ENCODE measurements at regions not wholly inside any gene's neighbourhood (a gene's known extent, or its start where the extent isn't known, plus 50 kb on each side); places are given as distances from the start of the nearest gene placed in this dataset.
"Not testable (repeated sequence)": the region's sequence is repeated elsewhere in the genome, so short reads cannot be mapped to it uniquely, and the experiment has no call there.

GRCh38 chr12:9468998-9469397 is 138.7 kb downstream of the KLRB1 start:
- not testable (repeated sequence) for H4K20me1 ChIP-seq (ENCODE audit: insufficient read depth, low read depth, low read length); H2AFZ ChIP-seq (ENCODE audit: low read length); H3K79me2 ChIP-seq (ENCODE audit: low read length); H3K27me3 ChIP-seq (ENCODE audit: low read length); H3K36me3 ChIP-seq (ENCODE audit: insufficient read depth, low read length); H3K27ac ChIP-seq (ENCODE audit: low read length); H3K9me2 ChIP-seq (replicated peaks; ENCODE audit: insufficient read depth, low read length); H3K9me3 ChIP-seq (ENCODE audit: low read length); H3K9ac ChIP-seq (ENCODE audit: low read length); H3K4me2 ChIP-seq (ENCODE audit: low read depth, low read length, poor library complexity, severe bottlenecking); H3K4me3 ChIP-seq (ENCODE audit: low read length)
- H3K4me1 ChIP-seq (ENCODE audit: low read length): peaks cover 19% of the 10 kb centered on the region
- peak; percentile 79 for DNase-seq

GRCh38 chr12:9468144-9468543 is 139.6 kb downstream of the KLRB1 start:
- H3K27ac ChIP-seq (ENCODE audit: low read length); DNase-seq; H3K36me3 ChIP-seq (ENCODE audit: insufficient read depth, low read length); H2AFZ ChIP-seq (ENCODE audit: low read length); H3K9me2 ChIP-seq (replicated peaks; ENCODE audit: insufficient read depth, low read length); H3K27me3 ChIP-seq (ENCODE audit: low read length); H3K4me3 ChIP-seq (ENCODE audit: low read length); H4K20me1 ChIP-seq (ENCODE audit: insufficient read depth, low read depth, low read length); H3K79me2 ChIP-seq (ENCODE audit: low read length); H3K4me2 ChIP-seq (ENCODE audit: low read depth, low read length, poor library complexity, severe bottlenecking); H3K9ac ChIP-seq (ENCODE audit: low read length); H3K9me3 ChIP-seq (ENCODE audit: low read length): not testable (repeated sequence)
- H3K4me1 ChIP-seq (ENCODE audit: low read length): peaks cover 19% of the 10 kb centered on the region

- no peak overlapping the region for H3K9ac ChIP-seq (ENCODE audit: low read length)
- no peaks in the 10 kb centered on the region for H3K27me3 ChIP-seq (ENCODE audit: low read length)
- H3K4me2 ChIP-seq (ENCODE audit: low read depth, low read length, poor library complexity, severe bottlenecking): no peak overlapping the region
- no peaks in the 10 kb centered on the region for H3K9me3 ChIP-seq (ENCODE audit: low read length)
- H3K4me3 ChIP-seq (ENCODE audit: low read length): no peak overlapping the region
- no peak overlapping the region for H3K27ac ChIP-seq (ENCODE audit: low read length)
- no peaks in the 10 kb centered on the region for H3K79me2 ChIP-seq (ENCODE audit: low read length)
- no peak overlapping the region for H2AFZ ChIP-seq (ENCODE audit: low read length)
- H4K20me1 ChIP-seq (ENCODE audit: insufficient read depth, low read depth, low read length): no peaks in the 10 kb centered on the region
- H3K4me1 ChIP-seq (ENCODE audit: low read length): peaks cover 28% of the 10 kb centered on the region
- no peak for DNase-seq
- H3K9me2 ChIP-seq (replicated peaks; ENCODE audit: insufficient read depth, low read length): no peaks in the 10 kb centered on the region
- H3K36me3 ChIP-seq (ENCODE audit: insufficient read depth, low read length): no peaks in the 10 kb centered on the region
These were observed 143.3 kb downstream of the KLRB1 start for GRCh38 chr12:9464408-9464807.

- not testable (repeated sequence) for H3K9me3 ChIP-seq (ENCODE audit: low read length); H3K27me3 ChIP-seq (ENCODE audit: low read length); DNase-seq; H3K36me3 ChIP-seq (ENCODE audit: insufficient read depth, low read length); H3K4me3 ChIP-seq (ENCODE audit: low read length); H3K4me2 ChIP-seq (ENCODE audit: low read depth, low read length, poor library complexity, severe bottlenecking); H2AFZ ChIP-seq (ENCODE audit: low read length); H3K9me2 ChIP-seq (replicated peaks; ENCODE audit: insufficient read depth, low read length); H3K9ac ChIP-seq (ENCODE audit: low read length); H3K79me2 ChIP-seq (ENCODE audit: low read length); H3K27ac ChIP-seq (ENCODE audit: low read length); H4K20me1 ChIP-seq (ENCODE audit: insufficient read depth, low read depth, low read length)
- peaks cover 13% of the 10 kb centered on the region for H3K4me1 ChIP-seq (ENCODE audit: low read length)
These were observed 152.2 kb downstream of the KLRB1 start for GRCh38 chr12:9455516-9455915.

GRCh38 chr12:9454021-9454420 is 153.7 kb downstream of the KLRB1 start:
- H3K27me3 ChIP-seq (ENCODE audit: low read length); H3K4me1 ChIP-seq (ENCODE audit: low read length); H3K36me3 ChIP-seq (ENCODE audit: insufficient read depth, low read length); H3K4me2 ChIP-seq (ENCODE audit: low read depth, low read length, poor library complexity, severe bottlenecking); H3K9me3 ChIP-seq (ENCODE audit: low read length); DNase-seq; H4K20me1 ChIP-seq (ENCODE audit: insufficient read depth, low read depth, low read length); H2AFZ ChIP-seq (ENCODE audit: low read length); H3K27ac ChIP-seq (ENCODE audit: low read length); H3K9ac ChIP-seq (ENCODE audit: low read length); H3K79me2 ChIP-seq (ENCODE audit: low read length); H3K4me3 ChIP-seq (ENCODE audit: low read length); H3K9me2 ChIP-seq (replicated peaks; ENCODE audit: insufficient read depth, low read length): not testable (repeated sequence)

GRCh38 chr12:9450127-9450567 is 157.6 kb downstream of the KLRB1 start:
- not testable (repeated sequence) for H4K20me1 ChIP-seq (ENCODE audit: insufficient read depth, low read depth, low read length); H3K4me1 ChIP-seq (ENCODE audit: low read length); DNase-seq; H3K9me2 ChIP-seq (replicated peaks; ENCODE audit: insufficient read depth, low read length); H3K27me3 ChIP-seq (ENCODE audit: low read length); H2AFZ ChIP-seq (ENCODE audit: low read length); H3K9ac ChIP-seq (ENCODE audit: low read length); H3K27ac ChIP-seq (ENCODE audit: low read length); H3K36me3 ChIP-seq (ENCODE audit: insufficient read depth, low read length); H3K4me3 ChIP-seq (ENCODE audit: low read length); H3K4me2 ChIP-seq (ENCODE audit: low read depth, low read length, poor library complexity, severe bottlenecking); H3K9me3 ChIP-seq (ENCODE audit: low read length); H3K79me2 ChIP-seq (ENCODE audit: low read length)

GRCh38 chr12:9449657-9450126 is 158.0 kb downstream of the KLRB1 start:
- H2AFZ ChIP-seq (ENCODE audit: low read length); H4K20me1 ChIP-seq (ENCODE audit: insufficient read depth, low read depth, low read length); H3K9me3 ChIP-seq (ENCODE audit: low read length); H3K9ac ChIP-seq (ENCODE audit: low read length); H3K27me3 ChIP-seq (ENCODE audit: low read length); H3K4me2 ChIP-seq (ENCODE audit: low read depth, low read length, poor library complexity, severe bottlenecking); H3K4me1 ChIP-seq (ENCODE audit: low read length); H3K4me3 ChIP-seq (ENCODE audit: low read length); H3K36me3 ChIP-seq (ENCODE audit: insufficient read depth, low read length); H3K79me2 ChIP-seq (ENCODE audit: low read length); H3K27ac ChIP-seq (ENCODE audit: low read length); H3K9me2 ChIP-seq (replicated peaks; ENCODE audit: insufficient read depth, low read length): not testable (repeated sequence)
- peak; percentile 47 for DNase-seq

GRCh38 chr12:9449181-9449580 is 158.5 kb downstream of the KLRB1 start:
- Histone ChIP-seq H3K79me2 (ENCODE audit: low read length) (peaks cover 9% of the 10 kb centered on the region; the same call in 1 of the 2 replicates), H3K4me1 (ENCODE audit: low read length) (peaks cover 4% of the 10 kb centered on the region), H3K27me3 (ENCODE audit: low read length) (no peaks in the 10 kb centered on the region), H3K9me2 (replicated peaks; ENCODE audit: insufficient read depth, low read length) (no peaks in the 10 kb centered on the region), H2AFZ (ENCODE audit: low read length) (no peak overlapping the region), H3K4me3 (ENCODE audit: low read length) (no peak overlapping the region), H3K9ac (ENCODE audit: low read length) (no peak overlapping the region), H3K9me3 (ENCODE audit: low read length) (no peaks in the 10 kb centered on the region), H3K36me3 (ENCODE audit: insufficient read depth, low read length) (no peaks in the 10 kb centered on the region), H3K4me2 (ENCODE audit: low read depth, low read length, poor library complexity, severe bottlenecking) (no peak overlapping the region), H4K20me1 (ENCODE audit: insufficient read depth, low read depth, low read length) (no peaks in the 10 kb centered on the region), H3K27ac (ENCODE audit: low read length) (no peak overlapping the region)
- DNase-seq: no peak

GRCh38 chr12:9448648-9449047 is 159.1 kb downstream of the KLRB1 start:
- H3K4me2 ChIP-seq (ENCODE audit: low read depth, low read length, poor library complexity, severe bottlenecking): peak overlapping the region; percentile 72
- H3K27ac ChIP-seq (ENCODE audit: low read length): peak overlapping the region; percentile 57
- not testable (repeated sequence) for H3K9me3 ChIP-seq (ENCODE audit: low read length); H4K20me1 ChIP-seq (ENCODE audit: insufficient read depth, low read depth, low read length); H3K79me2 ChIP-seq (ENCODE audit: low read length); H3K9me2 ChIP-seq (replicated peaks; ENCODE audit: insufficient read depth, low read length); H3K27me3 ChIP-seq (ENCODE audit: low read length); H3K36me3 ChIP-seq (ENCODE audit: insufficient read depth, low read length); H3K4me1 ChIP-seq (ENCODE audit: low read length); DNase-seq
- H2AFZ ChIP-seq (ENCODE audit: low read length): peak overlapping the region; percentile 70; the same call in 1 of the 2 replicates
- peak overlapping the region; percentile 73 for H3K9ac ChIP-seq (ENCODE audit: low read length)
- H3K4me3 ChIP-seq (ENCODE audit: low read length): peak overlapping the region; percentile 85; the same call in 1 of the 2 replicates

Data from Karpas-422 (cell line).